BJ (cell line): ENCODE measurements at regions not wholly inside any gene's neighbourhood (a gene's known extent, or its start where the extent isn't known, plus 50 kb on each side); places are given as distances from the start of the nearest gene placed in this dataset.

ENCODE experiments used
- CTCF ChIA-PET: fragments of 350-600 bp; formaldehyde crosslinking; extraction: SDS; loops from one replicate; lab custom pipeline; 2021; ENCODE audit warnings: antibody characterized with exemption, inconsistent platforms; lab: Yijun Ruan, JAX
- POLR2A ChIA-PET: fragments of 300-600 bp; sonication (Branson Sonifier 250); formaldehyde crosslinking; extraction: SDS; loops from one replicate; lab custom pipeline; 2021; ENCODE audit warnings: antibody characterized with exemption; lab: Charles Lee
- DNase-seq: peaks from one replicate; pipeline ENCODE4 v3.0.0-alpha.2; 2011; ENCODE audit warnings: low read depth
- H3K27me3 ChIP-seq: 2 replicates; pipeline ENCODE4 v1.6.0; 2011; ENCODE audit warnings: low read length; ENCODE audit not compliant: control insufficient read depth, insufficient read depth
- H3K36me3 ChIP-seq: 2 replicates; pipeline ENCODE4 v1.5.1; 2011; ENCODE audit warnings: low read length; ENCODE audit not compliant: control insufficient read depth, insufficient read depth
- H3K4me3 ChIP-seq: 2 replicates; pipeline ENCODE4 v1.5.1; 2011; ENCODE audit warnings: low read depth, mild to moderate bottlenecking, control low read depth, low read length
- TF ChIP-seq, protein P1 (sequence below): IDR thresholded peaks from 2 replicates; pipeline ENCODE4 v1.5.1; 2011; ENCODE audit warnings: low read depth, mild to moderate bottlenecking, control low read depth, inconsistent platforms, low read length, moderate library complexity; ENCODE audit not compliant: insufficient read depth

DNA sequence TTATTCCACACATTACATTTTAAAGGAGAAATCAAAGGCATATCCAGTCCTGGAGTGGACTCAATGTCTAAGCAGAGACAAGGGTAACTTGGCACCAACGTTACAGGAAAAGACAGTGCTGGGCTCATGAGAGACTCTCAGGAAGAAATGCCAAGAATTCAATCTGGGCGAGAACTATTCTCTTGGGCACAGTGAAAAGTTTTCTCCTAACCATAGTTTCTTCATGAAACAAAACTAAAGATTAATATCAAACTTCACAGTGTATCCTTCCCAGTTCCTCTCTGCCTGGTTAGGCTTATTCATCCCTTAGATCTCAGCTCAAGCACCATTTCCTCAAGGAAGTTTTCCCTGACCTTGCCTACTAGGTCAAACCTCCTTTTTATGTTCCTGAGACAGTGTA, 109.4 kb upstream of the TLL1 start:
- no peaks in the 10 kb centered on the region for H3K27me3 ChIP-seq
- no peaks in the 10 kb centered on the region for H3K36me3 ChIP-seq
- DNase-seq, result no peak
- ChIA-PET POLR2A (no interaction called here), CTCF (no interaction called here)
- TF ChIP-seq, protein P1, sequence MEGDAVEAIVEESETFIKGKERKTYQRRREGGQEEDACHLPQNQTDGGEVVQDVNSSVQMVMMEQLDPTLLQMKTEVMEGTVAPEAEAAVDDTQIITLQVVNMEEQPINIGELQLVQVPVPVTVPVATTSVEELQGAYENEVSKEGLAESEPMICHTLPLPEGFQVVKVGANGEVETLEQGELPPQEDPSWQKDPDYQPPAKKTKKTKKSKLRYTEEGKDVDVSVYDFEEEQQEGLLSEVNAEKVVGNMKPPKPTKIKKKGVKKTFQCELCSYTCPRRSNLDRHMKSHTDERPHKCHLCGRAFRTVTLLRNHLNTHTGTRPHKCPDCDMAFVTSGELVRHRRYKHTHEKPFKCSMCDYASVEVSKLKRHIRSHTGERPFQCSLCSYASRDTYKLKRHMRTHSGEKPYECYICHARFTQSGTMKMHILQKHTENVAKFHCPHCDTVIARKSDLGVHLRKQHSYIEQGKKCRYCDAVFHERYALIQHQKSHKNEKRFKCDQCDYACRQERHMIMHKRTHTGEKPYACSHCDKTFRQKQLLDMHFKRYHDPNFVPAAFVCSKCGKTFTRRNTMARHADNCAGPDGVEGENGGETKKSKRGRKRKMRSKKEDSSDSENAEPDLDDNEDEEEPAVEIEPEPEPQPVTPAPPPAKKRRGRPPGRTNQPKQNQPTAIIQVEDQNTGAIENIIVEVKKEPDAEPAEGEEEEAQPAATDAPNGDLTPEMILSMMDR, result no peak
- H3K4me3 ChIP-seq, result no peak overlapping the region

DNA sequence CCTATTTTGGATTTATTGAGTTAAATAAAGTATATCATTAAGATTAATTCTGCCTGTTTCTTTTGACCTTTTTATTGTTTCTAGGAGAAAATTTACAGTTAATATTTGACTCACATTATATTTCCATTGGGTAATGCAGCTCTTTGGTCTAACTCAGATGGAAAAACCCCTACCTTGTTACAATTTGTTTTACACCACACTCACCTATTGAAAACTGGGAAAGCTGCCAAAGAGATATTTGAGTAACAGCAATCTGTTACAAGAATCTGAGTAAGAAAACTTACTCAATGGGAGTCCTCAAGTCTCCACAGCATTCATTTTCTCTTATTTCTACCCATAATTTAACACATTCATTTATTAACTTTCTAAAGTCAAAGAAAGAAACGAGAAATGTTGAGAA, 108.0 kb upstream of the TLL1 start:
- ChIA-PET CTCF (no interaction called here), POLR2A (no interaction called here)
- TF ChIP-seq, protein P1, result no peak

DNA sequence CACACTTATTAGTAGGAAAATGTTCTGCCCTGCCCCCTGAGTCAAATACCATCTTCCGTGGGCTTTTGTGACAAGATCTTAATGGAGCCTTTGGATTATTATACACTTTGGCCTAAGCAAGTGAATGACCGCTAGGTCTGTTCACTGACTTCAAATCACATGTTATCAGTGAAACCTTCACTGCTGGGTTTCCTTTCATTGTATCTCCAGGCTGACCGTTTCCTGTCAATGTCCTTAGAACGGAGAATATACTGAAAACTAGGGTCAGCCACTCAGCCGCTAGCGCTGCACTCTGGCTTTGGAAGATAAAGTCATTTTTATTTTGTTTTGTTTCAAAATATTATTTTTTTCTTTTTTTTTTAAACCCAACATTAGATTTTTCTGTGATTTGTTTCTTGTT, 107.0 kb upstream of the TLL1 start:
- no peak overlapping the region for H3K4me3 ChIP-seq
- H3K36me3 ChIP-seq, result no peaks in the 10 kb centered on the region
- POLR2A ChIA-PET, result no interaction called here
- no peaks in the 10 kb centered on the region for H3K27me3 ChIP-seq
- CTCF ChIA-PET, result interaction anchor here (1.7 kb wide), 1 partner anchor 9 kb away, joined by 3 read pairs; no protein-coding TSS in a partner anchor
- no peak for DNase-seq
- TF ChIP-seq, protein P1, result no peak

More for the DNA sequence above, 108.0 kb upstream of the TLL1 start:
- Histone ChIP-seq H3K4me3 (no peak overlapping the region), H3K36me3 (no peaks in the 10 kb centered on the region), H3K27me3 (no peaks in the 10 kb centered on the region)
- no peak for DNase-seq

DNA sequence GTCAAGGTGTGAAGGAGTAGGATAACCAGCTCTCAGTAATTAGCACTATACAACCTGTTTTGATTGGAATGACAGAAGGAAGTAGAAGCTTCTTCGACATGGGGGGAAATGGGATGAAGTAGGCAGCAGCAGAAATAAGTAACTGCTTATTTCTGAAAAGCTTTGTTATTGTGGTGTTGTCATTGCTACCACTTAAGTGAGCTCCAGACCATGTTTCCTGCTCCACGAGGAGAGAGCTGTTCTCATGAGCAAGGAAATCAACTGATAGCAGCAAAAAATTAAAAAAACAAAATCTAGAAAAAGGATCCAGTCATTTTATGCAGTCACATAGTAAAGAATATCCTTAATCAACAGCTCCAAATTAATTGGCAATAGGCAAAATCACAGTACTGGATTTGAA, 106.1 kb upstream of the TLL1 start:
- H3K4me3 ChIP-seq, result no peak overlapping the region
- POLR2A ChIA-PET, result no interaction called here
- H3K27me3 ChIP-seq, result no peaks in the 10 kb centered on the region
- TF ChIP-seq, protein P1, result no peak
- H3K36me3 ChIP-seq, result no peaks in the 10 kb centered on the region
- DNase-seq, result no peak
- CTCF ChIA-PET, result interaction anchor here (1.7 kb wide), 1 partner anchor 10 kb away, joined by 3 read pairs; no protein-coding TSS in a partner anchor

DNA sequence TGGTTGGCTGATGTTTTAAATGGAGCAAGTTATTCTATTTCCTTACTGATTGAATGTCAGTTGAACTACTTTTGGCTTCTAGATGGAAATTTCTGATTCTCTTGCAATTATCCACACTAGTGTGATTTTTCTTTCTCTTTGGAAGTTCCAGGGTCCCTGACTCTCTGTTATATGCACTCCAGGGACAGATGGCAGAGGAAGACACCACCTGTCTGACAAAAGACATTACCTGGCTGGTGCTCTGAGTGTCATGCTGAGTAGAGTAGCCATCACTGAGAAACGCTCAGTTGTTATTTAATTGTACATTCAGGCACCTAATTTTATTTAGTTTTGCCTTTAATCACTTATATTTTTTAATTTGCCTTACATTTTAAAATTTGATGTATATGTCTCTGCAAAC, 105.4 kb upstream of the TLL1 start:
- TF ChIP-seq, protein P1, result no peak
- POLR2A ChIA-PET, result no interaction called here
- Histone ChIP-seq H3K36me3 (no peaks in the 10 kb centered on the region), H3K27me3 (no peaks in the 10 kb centered on the region), H3K4me3 (no peak overlapping the region)
- DNase-seq, result no peak
- CTCF ChIA-PET, result no interaction called here
